ENCODE measurements at regions not wholly inside any gene's neighbourhood (a gene's known extent, or its start where the extent isn't known, plus 50 kb on each side); places are given as distances from the start of the nearest gene placed in this dataset.

DNA sequence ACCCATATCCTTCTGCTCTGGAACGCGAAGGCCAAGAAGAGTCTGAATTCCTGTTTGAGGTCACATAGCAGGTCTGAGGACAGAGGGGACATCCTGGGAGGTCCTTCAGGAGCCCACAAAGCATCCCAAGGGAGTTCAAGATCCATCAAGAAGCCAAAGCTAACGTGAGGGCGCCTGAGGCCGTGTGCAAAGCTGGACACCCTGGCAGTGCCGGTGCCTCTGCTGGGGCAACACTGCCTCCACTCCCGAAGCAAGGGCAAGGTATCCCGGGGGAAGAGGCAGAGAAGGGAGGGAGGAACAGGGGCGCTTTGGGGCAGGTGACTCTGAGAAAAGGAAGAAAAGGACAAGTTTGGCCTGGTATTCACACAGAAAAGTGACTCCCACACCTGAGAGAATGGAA, 50.3 kb upstream of the CDON start:
- TF ChIP-seq, protein P1, sequence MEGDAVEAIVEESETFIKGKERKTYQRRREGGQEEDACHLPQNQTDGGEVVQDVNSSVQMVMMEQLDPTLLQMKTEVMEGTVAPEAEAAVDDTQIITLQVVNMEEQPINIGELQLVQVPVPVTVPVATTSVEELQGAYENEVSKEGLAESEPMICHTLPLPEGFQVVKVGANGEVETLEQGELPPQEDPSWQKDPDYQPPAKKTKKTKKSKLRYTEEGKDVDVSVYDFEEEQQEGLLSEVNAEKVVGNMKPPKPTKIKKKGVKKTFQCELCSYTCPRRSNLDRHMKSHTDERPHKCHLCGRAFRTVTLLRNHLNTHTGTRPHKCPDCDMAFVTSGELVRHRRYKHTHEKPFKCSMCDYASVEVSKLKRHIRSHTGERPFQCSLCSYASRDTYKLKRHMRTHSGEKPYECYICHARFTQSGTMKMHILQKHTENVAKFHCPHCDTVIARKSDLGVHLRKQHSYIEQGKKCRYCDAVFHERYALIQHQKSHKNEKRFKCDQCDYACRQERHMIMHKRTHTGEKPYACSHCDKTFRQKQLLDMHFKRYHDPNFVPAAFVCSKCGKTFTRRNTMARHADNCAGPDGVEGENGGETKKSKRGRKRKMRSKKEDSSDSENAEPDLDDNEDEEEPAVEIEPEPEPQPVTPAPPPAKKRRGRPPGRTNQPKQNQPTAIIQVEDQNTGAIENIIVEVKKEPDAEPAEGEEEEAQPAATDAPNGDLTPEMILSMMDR (conservative IDR thresholded peaks at IDR 0.05 in 1 of 2, IDR thresholded peaks at IDR 0.05 in 1 of 2; ENCODE audit: extremely low read depth in 1 of 2, insufficient read depth in 1 of 2, low read depth in 1 of 2, low read length in 2 of 2) = no peak
- no peak for TF ChIP-seq EZH2 (IDR thresholded peaks at IDR 0.05; ENCODE audit: borderline replicate concordance, low read length)
